ENCODE measurements at regions not wholly inside any gene's neighbourhood (a gene's known extent, or its start where the extent isn't known, plus 50 kb on each side); places are given as distances from the start of the nearest gene placed in this dataset.

DNA sequence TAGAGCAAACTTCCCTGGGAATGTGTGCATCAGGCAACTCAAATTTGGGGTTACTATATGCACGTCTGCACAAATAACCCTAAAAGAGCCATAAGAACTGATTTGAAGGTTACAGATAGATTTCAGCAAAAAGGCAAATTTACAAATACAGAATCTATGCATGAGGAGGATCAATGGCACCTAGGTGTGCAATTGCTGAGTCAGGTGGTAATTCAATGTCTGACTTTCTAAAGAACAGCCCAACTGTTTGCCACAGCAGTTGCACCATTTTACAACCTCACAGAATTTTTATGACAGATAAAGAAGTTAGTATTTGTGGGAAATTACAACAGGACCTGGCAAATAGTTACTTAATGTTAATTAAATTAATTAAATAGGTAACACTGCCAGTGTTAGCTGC, 405.5 kb downstream of the TMEM114 start:
- no peaks in the 10 kb centered on the region for H3K36me3 ChIP-seq (ENCODE audit: control insufficient read depth, insufficient read depth, low read length)
- TF ChIP-seq, protein P1, sequence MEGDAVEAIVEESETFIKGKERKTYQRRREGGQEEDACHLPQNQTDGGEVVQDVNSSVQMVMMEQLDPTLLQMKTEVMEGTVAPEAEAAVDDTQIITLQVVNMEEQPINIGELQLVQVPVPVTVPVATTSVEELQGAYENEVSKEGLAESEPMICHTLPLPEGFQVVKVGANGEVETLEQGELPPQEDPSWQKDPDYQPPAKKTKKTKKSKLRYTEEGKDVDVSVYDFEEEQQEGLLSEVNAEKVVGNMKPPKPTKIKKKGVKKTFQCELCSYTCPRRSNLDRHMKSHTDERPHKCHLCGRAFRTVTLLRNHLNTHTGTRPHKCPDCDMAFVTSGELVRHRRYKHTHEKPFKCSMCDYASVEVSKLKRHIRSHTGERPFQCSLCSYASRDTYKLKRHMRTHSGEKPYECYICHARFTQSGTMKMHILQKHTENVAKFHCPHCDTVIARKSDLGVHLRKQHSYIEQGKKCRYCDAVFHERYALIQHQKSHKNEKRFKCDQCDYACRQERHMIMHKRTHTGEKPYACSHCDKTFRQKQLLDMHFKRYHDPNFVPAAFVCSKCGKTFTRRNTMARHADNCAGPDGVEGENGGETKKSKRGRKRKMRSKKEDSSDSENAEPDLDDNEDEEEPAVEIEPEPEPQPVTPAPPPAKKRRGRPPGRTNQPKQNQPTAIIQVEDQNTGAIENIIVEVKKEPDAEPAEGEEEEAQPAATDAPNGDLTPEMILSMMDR (IDR thresholded peaks at IDR 0.05; ENCODE audit: insufficient read depth, low read length, poor library complexity, severe bottlenecking) = no peak
- no peak overlapping the region for H3K4me3 ChIP-seq (ENCODE audit: low read depth, low read length)
- no peak for DNase-seq (ENCODE audit: low read depth)
- H3K27me3 ChIP-seq (ENCODE audit: control insufficient read depth, insufficient read depth, low read length) = no peaks in the 10 kb centered on the region

DNA sequence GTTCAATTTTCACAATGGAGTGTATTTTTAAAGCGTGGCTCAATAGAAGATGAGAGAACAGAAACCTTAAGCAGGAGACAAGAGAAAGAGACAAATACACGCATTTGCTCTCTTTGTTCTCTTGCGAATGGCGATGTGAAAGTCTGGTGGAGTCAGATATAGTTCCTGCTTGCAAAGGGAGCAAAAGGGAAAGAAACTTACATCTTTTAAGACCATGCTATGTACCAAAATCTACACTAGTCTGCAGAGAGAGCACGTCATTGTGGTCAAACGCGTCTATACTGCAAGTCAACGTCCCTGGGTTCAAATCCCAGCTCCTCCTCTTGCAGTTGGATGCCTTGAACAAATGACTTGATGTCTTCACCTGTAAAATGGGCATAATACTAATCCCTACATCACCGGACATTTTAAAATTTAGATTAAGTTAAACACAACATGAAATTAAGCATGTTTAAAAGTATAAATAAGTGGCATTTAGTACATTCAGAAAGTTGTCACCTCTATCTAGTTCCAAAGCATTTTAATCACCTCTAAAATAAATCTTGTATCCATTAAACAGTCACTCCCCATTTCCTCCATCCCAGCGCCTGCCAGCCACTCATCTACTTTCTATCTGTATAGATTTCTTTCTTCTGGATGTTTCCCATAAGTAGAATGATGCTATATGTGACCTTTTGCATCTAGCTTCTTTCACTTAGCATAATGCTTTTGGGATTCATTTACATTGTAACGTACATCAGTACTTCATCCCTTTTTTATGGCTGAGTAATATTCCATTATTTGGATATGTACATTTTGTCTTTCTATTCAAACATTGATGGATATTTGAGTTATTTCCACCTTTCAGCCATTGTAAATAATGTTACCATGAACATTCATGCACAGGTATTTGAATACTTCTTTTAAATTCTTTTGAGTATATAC, 406.9 kb downstream of the TMEM114 start:
- DNase-seq (ENCODE audit: low read depth) = no peak
- Histone ChIP-seq H3K27me3 (ENCODE audit: control insufficient read depth, insufficient read depth, low read length) (no peaks in the 10 kb centered on the region), H3K36me3 (ENCODE audit: control insufficient read depth, insufficient read depth, low read length) (no peaks in the 10 kb centered on the region), H3K4me3 (ENCODE audit: low read depth, low read length) (no peak overlapping the region)
- TF ChIP-seq, protein P1 (IDR thresholded peaks at IDR 0.05; ENCODE audit: insufficient read depth, low read length, poor library complexity, severe bottlenecking) = no peak

DNA sequence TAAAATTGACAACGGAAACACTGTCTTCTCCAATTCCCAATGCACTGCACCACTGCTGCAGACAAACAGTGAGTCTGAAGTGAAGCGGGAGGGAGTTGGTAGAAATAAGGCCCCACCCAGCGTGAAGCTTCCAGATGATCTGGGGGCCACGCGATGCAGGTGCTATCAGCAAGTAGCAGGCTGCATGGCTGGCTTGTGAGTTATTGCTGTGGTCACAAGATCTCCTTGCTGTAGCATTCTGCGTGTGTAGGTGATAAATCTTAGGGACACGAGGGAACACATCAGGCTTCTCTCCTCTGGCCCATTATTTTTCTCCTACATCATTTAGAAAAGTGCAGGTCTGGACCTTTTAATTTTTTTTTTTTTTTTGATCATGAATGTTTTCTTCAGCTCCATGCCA, 407.6 kb downstream of the TMEM114 start:
- TF ChIP-seq, protein P1 (IDR thresholded peaks at IDR 0.05; ENCODE audit: insufficient read depth, low read length, poor library complexity, severe bottlenecking) = no peak
- Histone ChIP-seq H3K27me3 (ENCODE audit: control insufficient read depth, insufficient read depth, low read length) (no peaks in the 10 kb centered on the region), H3K36me3 (ENCODE audit: control insufficient read depth, insufficient read depth, low read length) (no peaks in the 10 kb centered on the region), H3K4me3 (ENCODE audit: low read depth, low read length) (no peak overlapping the region)
- no peak for DNase-seq (ENCODE audit: low read depth)

DNA sequence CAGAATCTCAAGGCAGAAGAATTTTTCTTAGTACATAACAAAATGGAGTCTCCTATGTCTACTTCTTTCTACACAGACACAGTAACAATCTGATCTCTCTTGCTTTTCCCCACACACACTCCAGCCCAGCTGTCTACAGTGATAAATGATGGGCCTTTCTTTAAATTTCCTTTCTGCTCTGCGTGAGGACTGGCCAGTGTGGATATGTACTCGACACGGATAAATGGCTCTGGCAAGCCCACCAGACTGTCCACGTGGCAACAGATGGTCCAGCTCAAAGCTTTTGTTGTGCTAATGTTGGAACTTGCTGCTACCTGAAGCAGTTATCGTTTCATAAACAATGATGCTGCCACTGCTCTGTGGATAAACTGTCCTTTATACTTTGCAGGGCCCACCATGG, 410.7 kb downstream of the TMEM114 start:
- H3K36me3 ChIP-seq (ENCODE audit: control insufficient read depth, insufficient read depth, low read length) = no peaks in the 10 kb centered on the region
- no peaks in the 10 kb centered on the region for H3K27me3 ChIP-seq (ENCODE audit: control insufficient read depth, insufficient read depth, low read length)
- H3K4me3 ChIP-seq (ENCODE audit: low read depth, low read length) = no peak overlapping the region
- no peak for DNase-seq (ENCODE audit: low read depth)
- TF ChIP-seq, protein P1 (IDR thresholded peaks at IDR 0.05; ENCODE audit: insufficient read depth, low read length, poor library complexity, severe bottlenecking) = no peak

DNA sequence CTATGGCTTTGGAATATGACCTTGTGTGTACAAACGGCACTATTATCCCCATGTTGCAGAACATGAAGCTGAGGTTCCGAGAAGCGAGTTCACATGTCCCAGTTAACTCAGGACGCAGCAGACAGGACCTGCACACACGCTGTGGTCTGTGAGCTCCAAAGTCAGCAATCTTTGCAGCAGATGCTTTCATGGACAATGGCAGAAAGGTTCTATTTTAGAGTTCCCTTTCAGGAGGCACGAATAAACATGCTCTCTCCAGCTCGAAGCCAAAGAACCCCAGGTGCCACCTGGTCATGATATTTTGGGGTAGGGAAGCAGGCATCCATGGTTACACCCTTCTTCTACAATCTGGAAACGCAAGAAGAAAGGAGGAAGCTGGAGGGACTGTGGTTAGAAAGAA, 412.0 kb downstream of the TMEM114 start:
- Histone ChIP-seq H3K36me3 (ENCODE audit: control insufficient read depth, insufficient read depth, low read length) (no peaks in the 10 kb centered on the region), H3K4me3 (ENCODE audit: low read depth, low read length) (no peak overlapping the region), H3K27me3 (ENCODE audit: control insufficient read depth, insufficient read depth, low read length) (no peaks in the 10 kb centered on the region)
- DNase-seq (ENCODE audit: low read depth) = no peak
- TF ChIP-seq, protein P1 (IDR thresholded peaks at IDR 0.05; ENCODE audit: insufficient read depth, low read length, poor library complexity, severe bottlenecking) = no peak

DNA sequence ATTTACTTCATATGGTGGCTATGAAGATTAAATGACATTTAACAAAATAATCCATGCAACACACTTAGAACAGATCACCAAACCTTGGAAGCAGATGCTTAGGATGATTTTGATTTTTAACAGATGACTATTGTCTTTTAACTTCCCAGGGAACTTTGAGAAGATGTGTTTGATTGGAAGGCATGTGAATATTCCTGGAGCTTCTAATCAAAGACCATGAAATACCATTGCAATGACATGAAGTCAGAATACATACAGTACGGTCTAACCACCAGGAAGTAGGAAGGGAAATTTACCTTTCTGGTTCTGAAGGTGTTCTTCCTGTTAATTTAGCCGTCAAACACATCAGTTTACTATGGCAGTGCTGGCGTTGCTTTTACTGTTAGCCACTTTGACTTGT, 414.9 kb downstream of the TMEM114 start:
- DNase-seq (ENCODE audit: low read depth) = no peak
- Histone ChIP-seq H3K36me3 (ENCODE audit: control insufficient read depth, insufficient read depth, low read length) (no peaks in the 10 kb centered on the region), H3K27me3 (ENCODE audit: control insufficient read depth, insufficient read depth, low read length) (no peaks in the 10 kb centered on the region), H3K4me3 (ENCODE audit: low read depth, low read length) (no peak overlapping the region)
- TF ChIP-seq, protein P1 (IDR thresholded peaks at IDR 0.05; ENCODE audit: insufficient read depth, low read length, poor library complexity, severe bottlenecking) = no peak
